ENCODE measurements at regions not wholly inside any gene's neighbourhood (a gene's known extent, or its start where the extent isn't known, plus 50 kb on each side); places are given as distances from the start of the nearest gene placed in this dataset.

GRCh38 chr19:29324717-29325116, 111.8 kb upstream of the UQCRFS1 start:
- DNase-seq = no peak

- no peak for DNase-seq
Measured at GRCh38 chr19:29325241-29325975, 112.5 kb upstream of the UQCRFS1 start.

GRCh38 chr19:29326351-29326750, 113.4 kb upstream of the UQCRFS1 start:
- no peak for DNase-seq

- no peak for DNase-seq
Measured at GRCh38 chr19:29326849-29327840, 114.2 kb upstream of the UQCRFS1 start.

GRCh38 chr19:29328586-29328985, 115.6 kb upstream of the UQCRFS1 start:
- DNase-seq = no peak

GRCh38 chr19:29329460-29330134, 116.6 kb upstream of the UQCRFS1 start:
- peak; percentile 38 for DNase-seq

GRCh38 chr19:29336425-29336824, 123.5 kb upstream of the UQCRFS1 start:
- no peak for DNase-seq

- no peak for DNase-seq
Measured at GRCh38 chr19:29337029-29337428, 124.1 kb upstream of the UQCRFS1 start.

- DNase-seq = no peak
Measured at GRCh38 chr19:29338480-29338879, 125.5 kb upstream of the UQCRFS1 start.

- no peak for DNase-seq
Measured at GRCh38 chr19:29342721-29343120, 129.8 kb upstream of the UQCRFS1 start.

GRCh38 chr19:29364224-29364726, 151.3 kb upstream of the UQCRFS1 start:
- DNase-seq = no peak

GRCh38 chr19:29364999-29365398, 152.0 kb upstream of the UQCRFS1 start:
- no peak for DNase-seq

- no peak for DNase-seq
Measured at GRCh38 chr19:29365836-29366417, 153.0 kb upstream of the UQCRFS1 start.

- no peak for DNase-seq
Measured at GRCh38 chr19:29366757-29367156, 153.8 kb upstream of the UQCRFS1 start.

GRCh38 chr19:29367791-29368222, 154.9 kb upstream of the UQCRFS1 start:
- no peak for DNase-seq

GRCh38 chr19:29370276-29370675, 155.5 kb upstream of the VSTM2B start:
- no peak for DNase-seq

GRCh38 chr19:29371251-29372090, 154.3 kb upstream of the VSTM2B start:
- DNase-seq = no peak

- DNase-seq = no peak
Measured at GRCh38 chr19:29372091-29372415, 153.7 kb upstream of the VSTM2B start.

- no peak for DNase-seq
Measured at GRCh38 chr19:29372461-29372860, 153.3 kb upstream of the VSTM2B start.

GRCh38 chr19:29372921-29373797, 152.6 kb upstream of the VSTM2B start:
- no peak for DNase-seq

Data from OCI-M1 (cell line).